ENCODE measurements at regions not wholly inside any gene's neighbourhood (a gene's known extent, or its start where the extent isn't known, plus 50 kb on each side); places are given as distances from the start of the nearest gene placed in this dataset.

GRCh38 chr2:62578803-62579640 is 73.0 kb upstream of the TMEM17 start:
- no peak for TF ChIP-seq POLR2A (IDR thresholded peaks at IDR 0.05)
- no peak for TF ChIP-seq CTCF (IDR thresholded peaks at IDR 0.05)
- no peak for TF ChIP-seq EP300 (IDR thresholded peaks at IDR 0.05)
- no peak for TF ChIP-seq POLR2AphosphoS5 (IDR thresholded peaks at IDR 0.05)
